SK-N-DZ (cell line): ENCODE measurements at regions not wholly inside any gene's neighbourhood (a gene's known extent, or its start where the extent isn't known, plus 50 kb on each side); places are given as distances from the start of the nearest gene placed in this dataset.

Source experiments
- DNase-seq: peaks from one replicate; pipeline ENCODE4 v3.0.0-alpha.2; 2015; ENCODE audit warnings: low spot score

GRCh38 chr2:220837226-220837625 lies 734.9 kb downstream of the EPHA4 start:
- DNase-seq: no peak

GRCh38 chr2:220842901-220843665 lies 729.0 kb downstream of the EPHA4 start:
- DNase-seq: no peak

DNA sequence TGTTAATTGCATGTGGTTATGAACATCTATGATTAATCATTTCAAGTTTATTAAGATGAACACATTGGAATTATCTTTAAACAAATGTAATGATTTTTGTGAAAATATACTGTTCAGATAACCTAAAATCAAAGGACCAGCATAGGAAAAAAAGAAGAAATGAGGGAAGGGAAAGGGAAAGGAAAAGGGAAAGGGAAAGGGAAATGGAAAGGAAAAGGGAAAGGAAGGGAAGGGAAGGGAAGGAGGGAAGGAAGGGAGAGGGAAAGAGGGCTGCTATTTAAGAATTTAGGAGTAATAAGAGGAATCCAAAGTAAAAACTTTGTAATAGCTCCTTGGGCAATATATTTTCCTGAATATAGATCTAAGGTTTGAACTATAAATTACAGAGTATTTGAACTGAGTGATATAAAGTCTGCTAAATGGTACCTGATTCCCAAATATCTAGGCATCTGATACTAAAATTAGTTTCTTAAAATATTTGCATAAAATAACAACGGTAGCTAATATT lies 726.3 kb downstream of the EPHA4 start:
- DNase-seq: no peak

DNA sequence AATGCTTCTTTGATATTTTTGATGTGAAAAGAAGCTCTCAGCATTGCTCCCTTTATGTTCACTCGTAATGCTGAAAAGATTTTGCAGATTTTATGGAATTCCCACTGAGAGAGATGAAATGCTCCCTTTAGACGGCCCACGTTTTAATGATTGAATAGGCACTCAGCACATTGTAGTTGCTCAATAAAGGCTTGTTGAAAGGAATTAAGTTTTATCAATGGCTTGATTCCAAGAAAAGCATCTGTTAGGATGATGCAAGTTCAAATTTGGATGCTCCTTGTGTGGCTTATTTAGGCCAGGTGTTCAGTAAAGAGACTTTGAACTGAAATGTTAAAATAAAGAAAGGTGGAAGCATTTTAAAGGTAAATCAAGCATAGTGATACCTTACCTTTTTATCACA lies 725.1 kb downstream of the EPHA4 start:
- DNase-seq: no peak

- DNase-seq: no peak
Measured at GRCh38 chr2:220847589-220847988, 724.5 kb downstream of the EPHA4 start.

DNA sequence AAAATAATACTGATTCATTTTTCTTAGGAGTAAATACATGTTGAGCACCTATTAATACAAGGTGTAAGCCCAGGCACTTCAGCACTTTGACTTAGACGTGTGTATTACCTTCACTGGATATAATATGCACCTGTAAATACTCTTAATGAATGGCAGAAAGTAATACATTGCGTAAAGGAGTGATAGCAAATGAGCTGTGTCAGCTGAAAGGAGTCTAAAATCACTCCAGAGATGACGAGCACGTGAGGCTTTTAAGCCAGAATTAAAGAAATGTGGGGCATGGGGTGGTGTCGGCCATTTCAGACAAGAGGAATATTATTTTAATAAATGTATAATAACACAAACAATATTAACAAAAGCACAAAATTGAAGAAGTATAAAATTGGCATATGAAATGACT lies 722.7 kb downstream of the EPHA4 start:
- no peak for DNase-seq

GRCh38 chr2:220850116-220850515 lies 722.0 kb downstream of the EPHA4 start:
- DNase-seq: no peak

DNA sequence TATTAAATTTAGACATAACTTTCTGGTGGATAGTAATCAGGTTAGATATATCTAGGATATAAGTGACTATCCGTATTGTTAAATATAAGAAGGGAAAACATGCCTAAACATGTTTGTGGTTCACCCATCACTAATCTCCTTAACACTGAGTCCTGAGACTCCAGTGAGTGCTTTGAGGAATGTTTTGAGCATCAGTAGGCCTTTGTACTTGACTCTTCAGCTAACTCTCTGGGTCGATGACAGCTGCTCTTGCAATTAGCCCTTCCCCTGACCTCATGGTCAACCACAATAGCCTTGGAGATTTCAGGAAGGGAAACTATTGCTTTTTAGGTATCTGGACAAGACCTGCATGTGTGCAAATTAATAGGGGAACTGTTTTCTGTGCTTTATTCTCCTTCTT lies 716.8 kb downstream of the EPHA4 start:
- DNase-seq: no peak

GRCh38 chr2:220856486-220856885 lies 715.6 kb downstream of the EPHA4 start:
- no peak for DNase-seq

DNA sequence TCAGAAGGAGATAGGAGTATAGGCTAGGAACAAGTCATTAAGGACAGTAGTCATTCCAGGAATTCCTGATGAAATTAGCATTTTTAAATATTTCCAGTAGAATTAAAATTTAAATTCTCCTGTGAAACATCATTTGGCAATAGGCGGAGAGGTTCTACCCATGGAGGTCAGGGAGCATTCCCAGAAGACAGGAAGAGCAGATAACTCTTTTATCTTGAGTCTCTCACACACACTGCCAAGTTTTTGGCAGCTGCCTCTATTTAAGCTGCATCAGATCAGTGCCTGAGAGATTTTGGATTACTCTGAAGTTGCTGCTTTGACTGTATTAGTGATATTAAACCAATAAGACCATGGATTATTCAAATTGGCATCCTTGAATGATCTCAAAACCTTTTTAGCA lies 714.7 kb downstream of the EPHA4 start:
- DNase-seq: no peak

- no peak for DNase-seq
Measured at GRCh38 chr2:220858101-220858500, 714.0 kb downstream of the EPHA4 start.

DNA sequence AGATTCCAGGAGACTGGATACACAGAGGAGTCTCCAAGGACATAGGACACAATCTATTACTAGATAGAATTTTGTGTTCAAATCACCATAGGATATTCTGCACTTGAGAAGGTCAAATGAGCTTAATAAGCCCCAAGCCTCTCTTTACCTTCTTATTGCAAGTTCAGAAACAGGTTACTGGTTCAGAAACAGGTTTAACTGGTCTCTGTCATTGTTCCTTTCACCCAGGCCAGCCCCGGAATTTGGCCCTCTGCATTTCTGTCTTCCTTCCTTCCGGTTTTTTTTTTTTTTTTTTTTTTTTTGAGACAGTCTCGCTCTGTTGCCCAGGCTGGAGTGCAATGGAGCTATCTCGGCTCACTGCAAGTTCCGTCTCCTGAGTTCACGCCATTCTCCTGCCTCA lies 700.2 kb downstream of the EPHA4 start:
- no peak for DNase-seq

DNA sequence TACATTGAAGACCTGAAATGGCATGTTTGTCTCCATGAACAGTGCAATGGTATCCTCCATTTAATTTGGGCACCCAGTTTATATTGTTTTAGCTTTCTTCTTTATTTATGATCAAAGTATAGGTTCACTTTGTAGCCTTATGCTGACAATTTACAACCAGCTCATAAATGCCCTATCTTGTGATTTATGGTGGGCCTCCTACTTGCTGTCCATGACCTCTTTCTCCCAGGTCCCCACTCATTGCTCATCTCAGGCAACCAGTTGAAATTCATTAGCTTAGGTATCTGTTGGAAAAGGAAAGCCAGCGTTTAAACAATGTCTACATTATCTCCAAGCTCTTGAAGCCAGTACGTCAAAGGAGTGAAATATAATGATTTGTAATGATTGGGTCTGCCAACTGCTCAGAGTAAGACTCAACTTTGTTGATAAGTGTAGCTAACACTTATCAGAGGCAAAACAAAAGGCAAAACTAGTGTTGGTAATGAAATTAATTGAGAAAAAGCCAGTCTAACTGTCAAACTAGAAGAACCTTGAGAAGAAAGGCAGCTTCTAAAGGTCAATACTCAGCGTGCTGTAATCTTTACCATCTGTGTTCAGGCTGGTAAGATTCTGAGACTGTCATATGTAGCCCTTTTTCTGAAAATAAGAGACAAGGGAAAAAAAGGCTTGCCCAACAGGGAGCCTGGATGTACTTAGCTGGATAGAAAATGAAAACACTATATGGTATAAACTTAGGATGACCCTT lies 695.9 kb downstream of the EPHA4 start:
- DNase-seq: no peak

DNA sequence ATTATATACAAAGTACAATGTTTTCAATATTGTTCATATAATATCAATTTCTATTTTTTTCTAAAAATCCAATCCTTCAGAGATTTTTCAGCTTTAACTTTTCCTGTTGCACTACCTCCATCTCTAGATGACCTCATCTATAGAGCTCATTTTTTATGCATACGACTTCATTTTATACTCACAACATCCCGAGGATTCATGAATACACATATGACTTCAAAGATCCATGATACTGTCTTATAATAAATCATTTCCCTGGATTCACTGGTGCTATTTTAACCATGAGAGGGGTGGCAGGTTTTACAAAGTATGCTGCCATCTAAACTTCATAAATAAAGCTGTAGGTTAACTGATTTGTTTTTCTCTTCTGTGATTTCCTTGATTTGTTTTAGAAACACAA lies 694.6 kb downstream of the EPHA4 start:
- no peak for DNase-seq

GRCh38 chr2:220877897-220878296 lies 694.2 kb downstream of the EPHA4 start:
- DNase-seq: no peak

DNA sequence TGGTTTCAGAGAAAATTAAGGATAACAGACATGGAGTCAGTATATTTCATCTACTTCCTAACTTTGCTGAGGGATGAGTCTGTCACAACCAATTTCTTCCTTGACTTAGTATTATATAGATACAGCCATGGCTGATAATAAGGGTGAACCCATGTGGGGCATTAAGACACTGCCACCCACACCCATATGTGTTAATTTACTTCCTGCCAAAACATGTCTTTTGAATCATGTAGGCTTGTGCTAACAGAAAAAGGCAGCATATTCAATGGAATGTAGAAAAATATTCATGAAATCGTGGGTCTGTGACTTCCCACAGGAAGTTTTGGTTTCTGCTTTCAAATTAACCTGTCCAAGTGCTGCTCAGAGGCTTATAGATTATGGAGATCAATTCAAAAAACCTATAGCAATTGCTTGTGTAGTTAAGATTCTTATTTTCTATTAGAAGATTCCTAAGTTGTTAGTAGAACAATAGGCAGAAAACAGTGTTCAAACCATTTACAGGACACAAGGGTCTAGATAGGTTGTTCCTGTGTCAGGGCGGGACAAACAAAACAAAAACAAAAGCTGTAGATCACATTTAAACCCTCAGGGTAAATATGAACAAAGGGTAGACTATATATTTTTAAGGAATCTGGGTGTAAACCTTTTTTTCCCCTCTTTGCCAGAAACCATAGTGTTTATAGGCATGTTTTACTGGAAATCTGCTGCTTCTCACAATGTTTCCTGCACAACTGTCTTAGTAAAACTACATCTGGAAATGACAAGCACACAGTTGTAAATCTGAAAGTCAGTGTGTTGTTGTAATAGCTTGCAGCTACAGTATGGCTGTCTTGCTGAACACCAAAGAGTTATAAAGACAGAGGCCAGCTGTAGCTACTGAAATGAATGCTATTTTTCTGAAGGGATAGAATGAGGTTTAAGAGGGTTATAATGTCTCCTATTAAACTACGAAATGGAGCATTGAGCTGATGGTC lies 691.2 kb downstream of the EPHA4 start:
- no peak for DNase-seq

GRCh38 chr2:220882507-220882906 lies 689.6 kb downstream of the EPHA4 start:
- DNase-seq: no peak

- no peak for DNase-seq
Measured at GRCh38 chr2:220885593-220885992, 686.5 kb downstream of the EPHA4 start.

DNA sequence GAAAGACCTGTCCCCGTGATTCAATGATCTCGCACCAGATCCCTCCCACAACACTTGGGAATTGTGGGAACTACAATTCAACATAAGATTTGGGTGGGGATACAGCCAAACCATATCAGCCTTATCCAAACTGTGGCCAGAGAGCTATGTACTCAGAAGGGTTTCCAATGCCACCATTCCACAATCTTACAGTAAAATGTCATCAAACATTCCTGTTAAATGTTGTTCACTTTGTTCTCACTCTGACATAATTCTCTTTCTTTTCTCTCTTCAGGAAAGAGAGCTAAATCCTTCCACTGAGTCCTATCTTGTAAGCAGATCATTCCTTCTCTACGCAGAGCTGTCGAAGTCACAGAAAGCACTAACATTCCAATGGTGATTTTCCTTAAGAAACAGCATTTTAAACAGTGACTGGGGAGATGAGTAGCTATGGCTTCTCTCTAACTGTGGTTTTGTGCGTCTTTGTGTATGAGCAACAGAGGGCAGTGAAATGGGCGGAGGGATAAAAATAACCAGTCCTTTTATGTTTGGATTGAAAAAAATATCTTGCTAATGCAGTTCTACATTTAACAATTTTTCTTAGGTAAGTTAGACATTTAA lies 684.7 kb downstream of the EPHA4 start:
- DNase-seq: no peak

- peak; percentile 52 for DNase-seq
Measured at GRCh38 chr2:220887876-220888275, 684.2 kb downstream of the EPHA4 start.

DNA sequence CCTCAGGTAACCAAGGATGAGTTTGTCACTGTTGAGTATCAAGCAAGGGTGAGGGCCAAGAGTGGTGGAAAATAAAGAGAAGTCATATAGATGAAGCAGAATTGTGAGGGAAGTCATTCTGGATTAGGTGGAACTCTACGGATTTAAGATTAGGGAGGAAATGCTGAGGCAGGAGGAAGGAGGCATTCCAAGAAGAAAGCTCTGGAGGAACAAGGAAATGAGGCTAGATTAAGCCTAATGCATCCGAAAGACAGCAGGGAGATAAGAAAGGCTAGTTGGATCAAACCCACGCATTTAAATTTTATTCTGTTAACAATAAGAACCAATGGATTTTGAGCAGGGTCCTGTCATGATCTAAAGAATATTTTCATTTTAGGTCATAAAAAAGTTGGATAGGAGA lies 681.2 kb downstream of the EPHA4 start:
- no peak for DNase-seq
